GM12878 (cell line): ENCODE measurements at regions not wholly inside any gene's neighbourhood (a gene's known extent, or its start where the extent isn't known, plus 50 kb on each side); places are given as distances from the start of the nearest gene placed in this dataset.

Experiments
- ATAC-seq: fragments of 200-7000 bp; cut with Tn5 transposase; 3 replicates; pipeline ENCODE4 v1.9.1; 2020; ENCODE audit warnings: mild to moderate bottlenecking, moderate library complexity
- BruUV-seq: library from RNA; stranded (reverse); fragments of 400-500 nt; replicated peaks from 2 replicates; lab custom pipeline; 2021; lab: Mats Ljungman, UMichigan
- CTCF ChIA-PET: fragments of 300-600 bp; sonication (Branson Sonifier 250); formaldehyde crosslinking; extraction: SDS; loops from one replicate; lab custom pipeline; 2021; ENCODE audit warnings: inconsistent platforms; lab: Yijun Ruan, JAX
- POLR2A ChIA-PET: fragments of 350-600 bp; formaldehyde crosslinking; extraction: SDS; loops from one replicate; lab custom pipeline; 2021; ENCODE audit warnings: inconsistent platforms; lab: Charles Lee
- RAD21 ChIA-PET: fragments of 300-600 bp; sonication (Branson Sonifier 250); formaldehyde crosslinking; loops from one replicate; lab custom pipeline; 2023; ENCODE audit warnings: antibody characterized with exemption; ENCODE audit not compliant: unreplicated experiment; lab: Charles Lee
- SMC1A ChIA-PET: fragments of 300-600 bp; sonication (Branson Sonifier 250); formaldehyde crosslinking; loops from one replicate; lab custom pipeline; 2023; ENCODE audit not compliant: unreplicated experiment, uncharacterized antibody; lab: Charles Lee
- DNase-seq: peaks from one replicate; pipeline ENCODE4 v3.0.0-alpha.2; 2011; ENCODE audit warnings: low read depth, low spot score
- FAIRE-seq: peaks from 3 replicates; lab custom pipeline; 2011; peaks lifted over from hg19 to GRCh38; lab: Jason Lieb, UNC
- H2AFZ ChIP-seq: 2 replicates; pipeline ENCODE4 v1.6.0; 2011; ENCODE audit warnings: low read depth, low read length, control low read depth; ENCODE audit not compliant: control insufficient read depth
- H3K27ac ChIP-seq: 2 replicates; pipeline ENCODE4 v1.5.1; 2011; ENCODE audit warnings: control low read depth; ENCODE audit not compliant: control insufficient read depth, insufficient read depth
- H3K27me3 ChIP-seq, 2 experiments: replicated peaks in 1 of 2; 2 replicates each; pipeline versions ENCODE4 v1.6.0 to v1.6.1; 2011; ENCODE audit warnings: low read length in 1 of 2; ENCODE audit not compliant: control insufficient read depth in 2 of 2, insufficient read depth in 2 of 2
- H3K36me3 ChIP-seq, 2 experiments: 2 replicates each; pipeline ENCODE4 v1.5.1; 2011; ENCODE audit warnings: low read length in 1 of 2; ENCODE audit not compliant: control insufficient read depth in 2 of 2, insufficient read depth in 2 of 2
- H3K4me1 ChIP-seq: 2 replicates; pipeline ENCODE4 v1.6.1; 2011; ENCODE audit warnings: mild to moderate bottlenecking, low read length, moderate library complexity, mixed read lengths; ENCODE audit not compliant: control insufficient read depth, insufficient read depth
- H3K4me2 ChIP-seq: 2 replicates; pipeline ENCODE4 v1.6.0; 2011; ENCODE audit warnings: control low read depth; ENCODE audit not compliant: control insufficient read depth, insufficient read depth
- H3K4me3 ChIP-seq: fragments of 200-600 bp; sonication (generic); 2 replicates; pipeline ENCODE4 v1.5.1; 2016
- H3K79me2 ChIP-seq: 2 replicates; pipeline ENCODE4 v1.6.0; 2011; ENCODE audit warnings: low read length; ENCODE audit not compliant: control insufficient read depth, insufficient read depth
- H3K9ac ChIP-seq: 2 replicates; pipeline ENCODE4 v1.8.0; 2011; ENCODE audit warnings: low read length, control low read depth, mixed read lengths; ENCODE audit not compliant: control insufficient read depth, insufficient read depth
- H3K9me3 ChIP-seq: replicated peaks from 3 replicates; pipeline ENCODE4 v1.5.1; 2011; ENCODE audit warnings: mild to moderate bottlenecking, low read length; ENCODE audit not compliant: control insufficient read depth, insufficient read depth
- H4K20me1 ChIP-seq: 2 replicates; pipeline ENCODE4 v1.6.0; 2011; ENCODE audit not compliant: control insufficient read depth, insufficient read depth
- ATF3 ChIP-seq: IDR thresholded peaks from 2 replicates; pipeline ENCODE4 v1.6.1; 2011; ENCODE audit warnings: low read depth, mild to moderate bottlenecking, low read length, moderate library complexity, borderline replicate concordance; ENCODE audit errors: extremely low read depth
- BRCA1 ChIP-seq: IDR thresholded peaks from 2 replicates; pipeline ENCODE4 v1.6.1; 2011; ENCODE audit warnings: low read depth, low read length, improper control_type of control experiment
- E4F1 ChIP-seq: fragments of 450-650 bp; IDR thresholded peaks from 2 replicates; pipeline ENCODE4 v1.6.1; 2018; ENCODE audit warnings: borderline replicate concordance, mild to moderate bottlenecking; ENCODE audit not compliant: partially characterized antibody
- FOXK2 ChIP-seq: fragments of 450-650 bp; IDR thresholded peaks from 2 replicates; pipeline ENCODE4 v1.6.1; 2017; ENCODE audit warnings: mild to moderate bottlenecking, moderate library complexity
- HCFC1 ChIP-seq: fragments of 150-350 bp; IDR thresholded peaks from 2 replicates; pipeline ENCODE4 v1.6.1; 2014; ENCODE audit warnings: low read length
- IKZF2 ChIP-seq, 2 experiments: fragments of 450-650 bp; IDR thresholded peaks; 2 replicates each; pipeline ENCODE4 v1.6.1; 2017; ENCODE audit warnings: mild to moderate bottlenecking in 2 of 2, moderate library complexity in 2 of 2
- JUND ChIP-seq: IDR thresholded peaks from 2 replicates; pipeline ENCODE4 v1.6.1; 2012; ENCODE audit warnings: low read depth, mild to moderate bottlenecking, low read length, improper control_type of control experiment, moderate library complexity
- SIN3A ChIP-seq: IDR thresholded peaks from 2 replicates; pipeline ENCODE4 v1.6.1; 2012; ENCODE audit warnings: low read depth, low read length, improper control_type of control experiment
- SREBF2 ChIP-seq: IDR thresholded peaks from 2 replicates; pipeline ENCODE4 v1.6.1; 2012; ENCODE audit warnings: mild to moderate bottlenecking, low read length
- USF1 ChIP-seq: IDR thresholded peaks from 2 replicates; pipeline ENCODE4 v1.6.1; 2011; ENCODE audit warnings: borderline replicate concordance, low read depth, mild to moderate bottlenecking, moderate library complexity, mixed read lengths, low read length; ENCODE audit not compliant: insufficient read depth; ENCODE audit errors: extremely low read length
- ZNF207 ChIP-seq: fragments of 450-650 bp; IDR thresholded peaks from 2 replicates; pipeline ENCODE4 v1.6.1; 2014; ENCODE audit warnings: antibody characterized with exemption, mild to moderate bottlenecking, borderline replicate concordance
- ZNF384 ChIP-seq: IDR thresholded peaks from 2 replicates; pipeline ENCODE4 v1.6.1; 2012; ENCODE audit warnings: low read depth, mild to moderate bottlenecking, low read length, improper control_type of control experiment, borderline replicate concordance
- ZSCAN29 ChIP-seq: fragments of 450-650 bp; IDR thresholded peaks from 2 replicates; pipeline ENCODE4 v1.6.1; 2017; ENCODE audit warnings: mild to moderate bottlenecking, moderate library complexity
- ZZZ3 ChIP-seq: IDR thresholded peaks from 2 replicates; pipeline ENCODE4 v1.6.1; 2011; ENCODE audit warnings: low read depth; ENCODE audit not compliant: control insufficient read depth, insufficient read length
- WGBS: methylation state at CpG from one replicate; pipeline ENCODE4 v1.1.6; 2016; ENCODE audit warnings: low lambda C conversion rate; ENCODE audit not compliant: insufficient replicate concordance, insufficient coverage; ENCODE audit errors: missing lambda C conversion rate; 5-methylcytosine and 5-hydroxymethylcytosine counted together
- in situ Hi-C: fragments of 300-500 bp; cut with MboI; formaldehyde crosslinking; loops from 9 replicates; pipeline ENCODE4 v1.14.3; 2018; ENCODE audit warnings: mixed read lengths
- intact Hi-C: fragments of 100-400 bp; cut with micrococcal nuclease; formaldehyde crosslinking; loops from one replicate; pipeline ENCODE4 v1.14.2; 2022; ENCODE audit not compliant: unreplicated experiment

GRCh38 chr13:47397739-47398138 lies 500.9 kb upstream of the HTR2A start:
- TF ChIP-seq HCFC1 = no peak
- no peak for TF ChIP-seq USF1
- no peak for TF ChIP-seq SIN3A
- TF ChIP-seq JUND = no peak
- no peak for TF ChIP-seq ZSCAN29
- TF ChIP-seq BRCA1 = no peak
- TF ChIP-seq SREBF2 = no peak

GRCh38 chr13:47396915-47397314 lies 500.1 kb upstream of the HTR2A start:
- Histone ChIP-seq H3K79me2 (no peaks in the 10 kb centered on the region), H3K9ac (no peak overlapping the region), H3K4me1 (no peaks in the 10 kb centered on the region), H3K27ac (no peak overlapping the region), H3K4me2 (no peak overlapping the region), H4K20me1 (no peaks in the 10 kb centered on the region), H3K36me3 (no peaks in the 10 kb centered on the region), H2AFZ (no peak overlapping the region), H3K4me3 (no peak overlapping the region), H3K27me3 (no peaks in the 10 kb centered on the region), H3K9me3 (no peaks in the 10 kb centered on the region)
- FAIRE-seq (no peak), DNase-seq (no peak), ATAC-seq (no peak)
- in situ Hi-C loops (no loop called here), intact Hi-C loops (no loop called here)
- no TSS peak for BruUV-seq
- POLR2A ChIA-PET = no interaction called here
- WGBS = 57% methylated on average over 5 of the region's 5 CpGs
- RAD21 ChIA-PET = no interaction called here
- TF ChIP-seq ATF3 = no peak
- no peak for TF ChIP-seq ZNF384
- TF ChIP-seq BRCA1 = no peak
- TF ChIP-seq IKZF2 (IDR thresholded peaks at IDR 0.05) = no peak
- no peak for TF ChIP-seq ZZZ3
- no peak for TF ChIP-seq ZNF207
- TF ChIP-seq FOXK2 = no peak
- no peak for TF ChIP-seq E4F1
- CTCF ChIA-PET = interaction anchor here (0.5 kb wide), 1 partner anchor 480 kb away, joined by 3 read pairs; no protein-coding TSS in a partner anchor
- SMC1A ChIA-PET = no interaction called here

More at GRCh38 chr13:47397739-47398138, 500.9 kb upstream of the HTR2A start:
- no TSS peak for BruUV-seq
- Histone ChIP-seq H3K4me3 (no peak overlapping the region), H3K4me2 (no peak overlapping the region), H3K4me1 (no peaks in the 10 kb centered on the region), H3K27ac (no peak overlapping the region), H3K9me3 (no peaks in the 10 kb centered on the region), H4K20me1 (no peaks in the 10 kb centered on the region), H3K27me3 (no peaks in the 10 kb centered on the region), H3K9ac (no peak overlapping the region), H2AFZ (no peak overlapping the region), H3K79me2 (no peaks in the 10 kb centered on the region), H3K36me3 (no peaks in the 10 kb centered on the region)
- CTCF ChIA-PET = no interaction called here
- POLR2A ChIA-PET = interaction anchor here (0.5 kb wide), 1 partner anchor 76 kb away, joined by 3 read pairs; no protein-coding TSS in a partner anchor
- in situ Hi-C loops (no loop called here), intact Hi-C loops (no loop called here)
- FAIRE-seq = no peak
- RAD21 ChIA-PET = no interaction called here
- ATAC-seq = no peak
- WGBS = 19% methylated on average over 2 of the region's 2 CpGs
- SMC1A ChIA-PET = no interaction called here
- DNase-seq = no peak
